22Rv1 (cell line): ENCODE measurements at regions not wholly inside any gene's neighbourhood (a gene's known extent, or its start where the extent isn't known, plus 50 kb on each side); places are given as distances from the start of the nearest gene placed in this dataset.

ENCODE experiments used
- ZFX ChIP-seq: fragments of 450-650 bp; IDR thresholded peaks from 2 replicates; pipeline ENCODE4 v1.6.1; 2017; ENCODE audit warnings: antibody characterized with exemption, borderline replicate concordance
- TF ChIP-seq, protein P1 (sequence below): fragments of 450-650 bp; IDR thresholded peaks from 2 replicates; pipeline ENCODE4 v1.5.1; 2017; ENCODE audit warnings: mild to moderate bottlenecking

GRCh38 chr20:24868396-24868927 lies 80.6 kb upstream of the CST7 start:
- TF ChIP-seq, protein P1, sequence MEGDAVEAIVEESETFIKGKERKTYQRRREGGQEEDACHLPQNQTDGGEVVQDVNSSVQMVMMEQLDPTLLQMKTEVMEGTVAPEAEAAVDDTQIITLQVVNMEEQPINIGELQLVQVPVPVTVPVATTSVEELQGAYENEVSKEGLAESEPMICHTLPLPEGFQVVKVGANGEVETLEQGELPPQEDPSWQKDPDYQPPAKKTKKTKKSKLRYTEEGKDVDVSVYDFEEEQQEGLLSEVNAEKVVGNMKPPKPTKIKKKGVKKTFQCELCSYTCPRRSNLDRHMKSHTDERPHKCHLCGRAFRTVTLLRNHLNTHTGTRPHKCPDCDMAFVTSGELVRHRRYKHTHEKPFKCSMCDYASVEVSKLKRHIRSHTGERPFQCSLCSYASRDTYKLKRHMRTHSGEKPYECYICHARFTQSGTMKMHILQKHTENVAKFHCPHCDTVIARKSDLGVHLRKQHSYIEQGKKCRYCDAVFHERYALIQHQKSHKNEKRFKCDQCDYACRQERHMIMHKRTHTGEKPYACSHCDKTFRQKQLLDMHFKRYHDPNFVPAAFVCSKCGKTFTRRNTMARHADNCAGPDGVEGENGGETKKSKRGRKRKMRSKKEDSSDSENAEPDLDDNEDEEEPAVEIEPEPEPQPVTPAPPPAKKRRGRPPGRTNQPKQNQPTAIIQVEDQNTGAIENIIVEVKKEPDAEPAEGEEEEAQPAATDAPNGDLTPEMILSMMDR: no peak
- no peak for TF ChIP-seq ZFX
